H1 (cell line): ENCODE measurements at regions not wholly inside any gene's neighbourhood (a gene's known extent, or its start where the extent isn't known, plus 50 kb on each side); places are given as distances from the start of the nearest gene placed in this dataset.

ENCODE experiments used
- EP300 ChIP-seq, 2 experiments: IDR thresholded peaks; 1 replicate in 1 of 2; 2 replicates in 1 of 2; pipeline ENCODE4 v1.6.1; 2011 to 2012; ENCODE audit warnings: low read depth in 2 of 2, low read length in 2 of 2, mild to moderate bottlenecking in 2 of 2, borderline replicate concordance in 1 of 2, inconsistent platforms in 1 of 2, moderate library complexity in 1 of 2
- JUN ChIP-seq: IDR thresholded peaks from 2 replicates; pipeline ENCODE4 v1.6.1; 2011; ENCODE audit warnings: low read depth, mild to moderate bottlenecking, improper control_type of control experiment, low read length
- USF2 ChIP-seq: IDR thresholded peaks from 2 replicates; pipeline ENCODE4 v1.6.1; 2011; ENCODE audit warnings: low read length, improper control_type of control experiment
- TF ChIP-seq, protein P1 (sequence below), 3 experiments: IDR thresholded peaks; 1 replicate in 2 of 3; 2 replicates in 1 of 3; pipeline versions ENCODE4 v1.5.1 to v1.6.1; 2011; ENCODE audit warnings: low read length in 3 of 3, mild to moderate bottlenecking in 3 of 3, inconsistent platforms in 2 of 3, low read depth in 1 of 3, moderate library complexity in 1 of 3; ENCODE audit not compliant: insufficient read depth in 1 of 3; ENCODE audit errors: control extremely low read depth in 1 of 3

DNA sequence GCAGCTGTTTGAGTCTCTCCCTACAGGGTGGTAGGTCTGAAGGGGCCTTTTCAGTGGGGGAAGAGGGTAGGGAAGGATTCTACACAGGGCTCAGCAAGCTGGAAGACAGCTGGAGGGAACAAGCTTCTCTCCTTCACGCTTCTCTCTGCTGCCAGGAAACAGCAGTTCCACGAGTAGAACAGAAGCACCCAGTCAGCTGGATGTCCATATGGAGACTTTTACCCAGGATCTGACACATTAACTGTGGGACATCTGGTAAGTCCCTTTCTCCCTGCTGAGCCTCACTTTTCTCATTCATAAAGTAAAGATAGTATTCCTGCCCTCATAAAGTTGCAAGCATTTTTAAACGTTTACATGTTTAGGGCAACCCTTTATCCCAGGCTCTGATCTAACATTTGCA, 280.3 kb downstream of the OMA1 start:
- no peak for TF ChIP-seq USF2
- no peak for TF ChIP-seq JUN
- TF ChIP-seq EP300 (IDR thresholded peaks at IDR 0.05; ENCODE audit: borderline replicate concordance in 1 of 2, low read depth in 2 of 2, low read length in 2 of 2) = no peak
- TF ChIP-seq, protein P1, sequence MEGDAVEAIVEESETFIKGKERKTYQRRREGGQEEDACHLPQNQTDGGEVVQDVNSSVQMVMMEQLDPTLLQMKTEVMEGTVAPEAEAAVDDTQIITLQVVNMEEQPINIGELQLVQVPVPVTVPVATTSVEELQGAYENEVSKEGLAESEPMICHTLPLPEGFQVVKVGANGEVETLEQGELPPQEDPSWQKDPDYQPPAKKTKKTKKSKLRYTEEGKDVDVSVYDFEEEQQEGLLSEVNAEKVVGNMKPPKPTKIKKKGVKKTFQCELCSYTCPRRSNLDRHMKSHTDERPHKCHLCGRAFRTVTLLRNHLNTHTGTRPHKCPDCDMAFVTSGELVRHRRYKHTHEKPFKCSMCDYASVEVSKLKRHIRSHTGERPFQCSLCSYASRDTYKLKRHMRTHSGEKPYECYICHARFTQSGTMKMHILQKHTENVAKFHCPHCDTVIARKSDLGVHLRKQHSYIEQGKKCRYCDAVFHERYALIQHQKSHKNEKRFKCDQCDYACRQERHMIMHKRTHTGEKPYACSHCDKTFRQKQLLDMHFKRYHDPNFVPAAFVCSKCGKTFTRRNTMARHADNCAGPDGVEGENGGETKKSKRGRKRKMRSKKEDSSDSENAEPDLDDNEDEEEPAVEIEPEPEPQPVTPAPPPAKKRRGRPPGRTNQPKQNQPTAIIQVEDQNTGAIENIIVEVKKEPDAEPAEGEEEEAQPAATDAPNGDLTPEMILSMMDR (IDR thresholded peaks at IDR 0.05; ENCODE audit: control extremely low read depth in 1 of 3, insufficient read depth in 1 of 3, low read depth in 1 of 3, low read length in 3 of 3) = no peak
